Muscle layer of colon (tissue), 2 donors: ENCODE measurements at regions not wholly inside any gene's neighbourhood (a gene's known extent, or its start where the extent isn't known, plus 50 kb on each side); places are given as distances from the start of the nearest gene placed in this dataset.

Experiments
- H3K27ac ChIP-seq: one replicate; pipeline ENCODE4 v1.7.0; 2013; ENCODE audit warnings: low read depth, mild to moderate bottlenecking, low read length, moderate library complexity
- H3K27me3 ChIP-seq, 2 donors: one replicate each; pipeline ENCODE4 v1.7.0; 2013; ENCODE audit warnings: low read length in 2 of 2, mild to moderate bottlenecking in 2 of 2; ENCODE audit not compliant: insufficient read depth in 2 of 2, control insufficient read depth in 1 of 2
- H3K36me3 ChIP-seq: one replicate; pipeline ENCODE4 v1.7.0; 2013; ENCODE audit warnings: mild to moderate bottlenecking, low read length; ENCODE audit not compliant: insufficient read depth
- H3K4me1 ChIP-seq: one replicate; pipeline ENCODE4 v1.7.0; 2013; ENCODE audit warnings: mild to moderate bottlenecking, low read length; ENCODE audit not compliant: insufficient read depth
- H3K4me3 ChIP-seq, 2 donors: one replicate each; pipeline ENCODE4 v1.7.0; 2013; ENCODE audit warnings: low read length in 2 of 2, low read depth in 1 of 2, mild to moderate bottlenecking in 1 of 2, moderate library complexity in 1 of 2
- H3K9ac ChIP-seq: one replicate; pipeline ENCODE4 v1.7.0; 2013; ENCODE audit warnings: low read length
- H3K9me3 ChIP-seq: one replicate; pipeline ENCODE4 v1.7.0; 2013; ENCODE audit warnings: mild to moderate bottlenecking, low read length
- donor health status: abdominal sarcoma.
- donor health status: Adenocarcinoma of cecum.

- Histone ChIP-seq H3K4me3 (no peak overlapping the region), H3K27ac (no peak overlapping the region), H3K36me3 (no peaks in the 10 kb centered on the region), H3K9me3 (no peaks in the 10 kb centered on the region), H3K9ac (no peak overlapping the region), H3K27me3 (no peaks in the 10 kb centered on the region), H3K4me1 (no peaks in the 10 kb centered on the region)
Observed at GRCh38 chr14:98877065-98877464, 394.9 kb downstream of the BCL11B start.

- Histone ChIP-seq H3K4me3 (no peak overlapping the region), H3K9ac (no peak overlapping the region), H3K36me3 (no peaks in the 10 kb centered on the region), H3K4me1 (no peaks in the 10 kb centered on the region), H3K9me3 (no peaks in the 10 kb centered on the region), H3K27me3 (no peaks in the 10 kb centered on the region), H3K27ac (no peak overlapping the region)
Observed at GRCh38 chr14:98878282-98878681, 393.7 kb downstream of the BCL11B start.

- Histone ChIP-seq H3K36me3 (no peaks in the 10 kb centered on the region), H3K27me3 (no peaks in the 10 kb centered on the region), H3K4me1 (no peaks in the 10 kb centered on the region), H3K9me3 (no peaks in the 10 kb centered on the region), H3K4me3 (no peak overlapping the region), H3K9ac (no peak overlapping the region), H3K27ac (no peak overlapping the region)
Observed at GRCh38 chr14:98886982-98887381, 385.0 kb downstream of the BCL11B start.

- no peak overlapping the region for H3K4me3 ChIP-seq
- H3K27me3 ChIP-seq = no peaks in the 10 kb centered on the region
- no peaks in the 10 kb centered on the region for H3K9me3 ChIP-seq
- H3K36me3 ChIP-seq = no peaks in the 10 kb centered on the region
- no peak overlapping the region for H3K27ac ChIP-seq
- no peaks in the 10 kb centered on the region for H3K4me1 ChIP-seq
- H3K9ac ChIP-seq = no peak overlapping the region
Observed at GRCh38 chr14:98888281-98888680, 383.7 kb downstream of the BCL11B start.

- Histone ChIP-seq H3K9ac (no peak overlapping the region), H3K4me3 (no peak overlapping the region), H3K4me1 (no peaks in the 10 kb centered on the region), H3K36me3 (no peaks in the 10 kb centered on the region), H3K27me3 (no peaks in the 10 kb centered on the region), H3K27ac (no peak overlapping the region), H3K9me3 (no peaks in the 10 kb centered on the region)
Observed at GRCh38 chr14:98888927-98889835, 382.8 kb downstream of the BCL11B start.

- no peak overlapping the region for H3K9ac ChIP-seq
- no peaks in the 10 kb centered on the region for H3K27me3 ChIP-seq
- no peaks in the 10 kb centered on the region for H3K4me1 ChIP-seq
- H3K4me3 ChIP-seq = no peak overlapping the region
- no peak overlapping the region for H3K27ac ChIP-seq
- H3K9me3 ChIP-seq = no peaks in the 10 kb centered on the region
- H3K36me3 ChIP-seq = no peaks in the 10 kb centered on the region
Observed at GRCh38 chr14:98889836-98890185, 382.2 kb downstream of the BCL11B start.

- no peaks in the 10 kb centered on the region for H3K27me3 ChIP-seq
- no peaks in the 10 kb centered on the region for H3K4me1 ChIP-seq
- no peak overlapping the region for H3K4me3 ChIP-seq
- H3K9ac ChIP-seq = no peak overlapping the region
- H3K9me3 ChIP-seq = no peaks in the 10 kb centered on the region
- no peaks in the 10 kb centered on the region for H3K36me3 ChIP-seq
- no peak overlapping the region for H3K27ac ChIP-seq
Observed at GRCh38 chr14:98890556-98891340, 381.2 kb downstream of the BCL11B start.

- H3K9me3 ChIP-seq = no peaks in the 10 kb centered on the region
- no peaks in the 10 kb centered on the region for H3K36me3 ChIP-seq
- H3K27ac ChIP-seq = no peak overlapping the region
- no peak overlapping the region for H3K9ac ChIP-seq
- no peaks in the 10 kb centered on the region for H3K4me1 ChIP-seq
- no peak overlapping the region for H3K4me3 ChIP-seq
- no peaks in the 10 kb centered on the region for H3K27me3 ChIP-seq
Observed at GRCh38 chr14:98893675-98894074, 378.3 kb downstream of the BCL11B start.

GRCh38 chr14:98894600-98894999 is 377.4 kb downstream of the BCL11B start:
- Histone ChIP-seq H3K9me3 (no peaks in the 10 kb centered on the region), H3K4me1 (no peaks in the 10 kb centered on the region), H3K9ac (no peak overlapping the region), H3K27me3 (no peaks in the 10 kb centered on the region), H3K36me3 (no peaks in the 10 kb centered on the region), H3K4me3 (no peak overlapping the region), H3K27ac (no peak overlapping the region)

- Histone ChIP-seq H3K4me3 (no peak overlapping the region), H3K36me3 (no peaks in the 10 kb centered on the region), H3K4me1 (no peaks in the 10 kb centered on the region), H3K27ac (no peak overlapping the region), H3K9me3 (no peaks in the 10 kb centered on the region), H3K9ac (no peak overlapping the region), H3K27me3 (peaks cover 0 to under 1% of the 10 kb centered on the region in 2 donors)
Observed at GRCh38 chr14:98896449-98896848, 375.5 kb downstream of the BCL11B start.

- Histone ChIP-seq H3K27me3 (peaks cover 0 to 4% of the 10 kb centered on the region in 2 donors), H3K4me3 (no peak overlapping the region), H3K27ac (no peak overlapping the region), H3K4me1 (no peaks in the 10 kb centered on the region), H3K9ac (no peak overlapping the region), H3K9me3 (no peaks in the 10 kb centered on the region), H3K36me3 (no peaks in the 10 kb centered on the region)
Observed at GRCh38 chr14:98897605-98898309, 374.2 kb downstream of the BCL11B start.
